PFSK-1 (cell line): ENCODE measurements at regions not wholly inside any gene's neighbourhood (a gene's known extent, or its start where the extent isn't known, plus 50 kb on each side); places are given as distances from the start of the nearest gene placed in this dataset.

Source experiments
- FOXP2 ChIP-seq: optimal IDR thresholded peaks from 2 replicates; pipeline ENCODE3; 2011; ENCODE audit warnings: borderline replicate concordance, control low read depth, inconsistent platforms; ENCODE audit not compliant: insufficient read depth; ENCODE audit errors: extremely low read length, extremely low read depth
- POLR2AphosphoS5 ChIP-seq: IDR thresholded peaks from 2 replicates; pipeline ENCODE4 v1.6.1; 2012; ENCODE audit warnings: low read depth, mild to moderate bottlenecking, control low read depth, low read length, moderate library complexity
- REST ChIP-seq, 2 experiments: IDR thresholded peaks; 2 replicates each; pipeline versions ENCODE4 v1.6.1 to v1.8.0; 2011 to 2012; ENCODE audit warnings: low read depth in 2 of 2, low read length in 2 of 2, control low read depth in 1 of 2, inconsistent platforms in 1 of 2, mild to moderate bottlenecking in 1 of 2, moderate library complexity in 1 of 2; ENCODE audit not compliant: insufficient read depth in 1 of 2
- SIN3A ChIP-seq: IDR thresholded peaks from 2 replicates; pipeline ENCODE4 v1.6.1; 2012; ENCODE audit warnings: mild to moderate bottlenecking, low read length, moderate library complexity, borderline replicate concordance; ENCODE audit not compliant: insufficient read depth
- TAF1 ChIP-seq: IDR thresholded peaks from 2 replicates; pipeline ENCODE4 v1.6.1; 2012; ENCODE audit warnings: low read length, control low read depth, borderline replicate concordance; ENCODE audit not compliant: insufficient read depth

- TF ChIP-seq SIN3A: no peak
- TF ChIP-seq POLR2AphosphoS5: no peak
- TF ChIP-seq TAF1: no peak
- TF ChIP-seq REST (IDR thresholded peaks at IDR 0.05; ENCODE audit: insufficient read depth in 1 of 2, low read depth in 2 of 2, low read length in 2 of 2): no peak
- no peak for TF ChIP-seq FOXP2
Observed at GRCh38 chr10:121417298-121417697, 180.9 kb downstream of the FGFR2 start.

GRCh38 chr10:121418126-121418777 is 180.0 kb downstream of the FGFR2 start:
- TF ChIP-seq TAF1: no peak
- no peak for TF ChIP-seq REST (IDR thresholded peaks at IDR 0.05; ENCODE audit: insufficient read depth in 1 of 2, low read depth in 2 of 2, low read length in 2 of 2)
- no peak for TF ChIP-seq POLR2AphosphoS5
- TF ChIP-seq SIN3A: no peak
- TF ChIP-seq FOXP2: no peak

- TF ChIP-seq FOXP2: no peak
Observed at GRCh38 chr10:121420006-121420405, 178.2 kb downstream of the FGFR2 start.

GRCh38 chr10:121422096-121422495 is 176.1 kb downstream of the FGFR2 start:
- TF ChIP-seq FOXP2: no peak
- no peak for TF ChIP-seq REST (IDR thresholded peaks at IDR 0.05; ENCODE audit: insufficient read depth in 1 of 2, low read depth in 2 of 2, low read length in 2 of 2)
- no peak for TF ChIP-seq POLR2AphosphoS5
- no peak for TF ChIP-seq SIN3A
- TF ChIP-seq TAF1: no peak

GRCh38 chr10:121425623-121426022 is 172.6 kb downstream of the FGFR2 start:
- TF ChIP-seq TAF1 (no peak), SIN3A (no peak), POLR2AphosphoS5 (no peak), FOXP2 (no peak), REST (IDR thresholded peaks at IDR 0.05; ENCODE audit: insufficient read depth in 1 of 2, low read depth in 2 of 2, low read length in 2 of 2) (no peak)
